ENCODE measurements at regions not wholly inside any gene's neighbourhood (a gene's known extent, or its start where the extent isn't known, plus 50 kb on each side); places are given as distances from the start of the nearest gene placed in this dataset.

DNA sequence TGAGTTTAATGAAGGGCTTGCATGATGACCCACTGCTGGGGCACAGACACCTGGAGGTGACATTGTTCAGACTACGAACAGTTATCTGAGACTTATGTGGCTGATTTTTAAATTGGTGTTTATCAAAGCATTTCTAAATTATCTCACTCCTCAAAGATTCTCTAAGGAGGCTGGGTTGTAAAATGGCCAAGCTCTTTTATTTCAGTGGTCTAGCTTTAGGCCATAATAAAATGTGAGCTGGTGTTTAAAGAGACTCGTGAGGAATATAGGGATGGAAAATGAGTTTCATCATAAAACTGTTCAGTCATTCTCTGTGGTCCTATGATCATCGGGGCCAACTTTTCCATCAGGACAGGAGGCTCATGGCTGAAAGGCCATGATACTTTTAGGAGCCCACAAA, 93.4 kb downstream of the SPP2 start:
- no peaks in the 10 kb centered on the region for H4K20me1 ChIP-seq (ENCODE audit: control insufficient read depth, extremely low read depth, insufficient read depth, low read length)
- H3K9me1 ChIP-seq (ENCODE audit: control insufficient read depth, extremely low read depth, insufficient read depth, low read length), result no peaks in the 10 kb centered on the region
- H3K4me1 ChIP-seq (ENCODE audit: control insufficient read depth, extremely low read depth, insufficient read depth, low read length), result peaks cover 31% of the 10 kb centered on the region
- no peak overlapping the region for H2AFZ ChIP-seq (ENCODE audit: control insufficient read depth, low read length)
- H3K36me3 ChIP-seq (ENCODE audit: control insufficient read depth in 2 of 2, extremely low read depth in 1 of 2, insufficient read depth in 2 of 2, low read length in 2 of 2), result no peaks in the 10 kb centered on the region
- peaks cover 18% of the 10 kb centered on the region for H3K9me3 ChIP-seq (ENCODE audit: control insufficient read depth, low read depth, low read length)
- DNase-seq (ENCODE audit: low read depth, low spot score), result no peak
- no peaks in the 10 kb centered on the region for H3K27me3 ChIP-seq (ENCODE audit: control insufficient read depth, extremely low read depth, insufficient read depth, low read length)
- no peak overlapping the region for H3K27ac ChIP-seq (ENCODE audit: control insufficient read depth, insufficient read depth, low read length)
- dilution Hi-C loops (cut with MboI; ENCODE audit: extremely low pct_ligation_motif_present, low sequenced_read_pairs), result no loop called here
- FAIRE-seq, result no peak
- H3K79me2 ChIP-seq (ENCODE audit: control insufficient read depth, insufficient read depth, low read length), result no peaks in the 10 kb centered on the region
- no peak overlapping the region for H3K9ac ChIP-seq (ENCODE audit: control insufficient read depth, extremely low read depth, insufficient read depth, low read length)
- H3K4me3 ChIP-seq (ENCODE audit: control insufficient read depth in 2 of 3, extremely low read depth in 1 of 3, insufficient read depth in 2 of 3, low read depth in 1 of 3, low read length in 3 of 3), result no peak overlapping the region
- H3K4me2 ChIP-seq (ENCODE audit: control insufficient read depth, extremely low read depth, insufficient read depth, low read depth, low read length), result no peak overlapping the region
- TF ChIP-seq, protein P1, sequence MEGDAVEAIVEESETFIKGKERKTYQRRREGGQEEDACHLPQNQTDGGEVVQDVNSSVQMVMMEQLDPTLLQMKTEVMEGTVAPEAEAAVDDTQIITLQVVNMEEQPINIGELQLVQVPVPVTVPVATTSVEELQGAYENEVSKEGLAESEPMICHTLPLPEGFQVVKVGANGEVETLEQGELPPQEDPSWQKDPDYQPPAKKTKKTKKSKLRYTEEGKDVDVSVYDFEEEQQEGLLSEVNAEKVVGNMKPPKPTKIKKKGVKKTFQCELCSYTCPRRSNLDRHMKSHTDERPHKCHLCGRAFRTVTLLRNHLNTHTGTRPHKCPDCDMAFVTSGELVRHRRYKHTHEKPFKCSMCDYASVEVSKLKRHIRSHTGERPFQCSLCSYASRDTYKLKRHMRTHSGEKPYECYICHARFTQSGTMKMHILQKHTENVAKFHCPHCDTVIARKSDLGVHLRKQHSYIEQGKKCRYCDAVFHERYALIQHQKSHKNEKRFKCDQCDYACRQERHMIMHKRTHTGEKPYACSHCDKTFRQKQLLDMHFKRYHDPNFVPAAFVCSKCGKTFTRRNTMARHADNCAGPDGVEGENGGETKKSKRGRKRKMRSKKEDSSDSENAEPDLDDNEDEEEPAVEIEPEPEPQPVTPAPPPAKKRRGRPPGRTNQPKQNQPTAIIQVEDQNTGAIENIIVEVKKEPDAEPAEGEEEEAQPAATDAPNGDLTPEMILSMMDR (optimal IDR thresholded peaks at IDR 0.05 in 1 of 3, IDR thresholded peaks at IDR 0.05 in 1 of 3, conservative IDR thresholded peaks at IDR 0.05 in 1 of 3; ENCODE audit: extremely low read depth in 1 of 3, insufficient read depth in 2 of 3, low read length in 3 of 3), result no peak
- no peak for TF ChIP-seq EZH2 (IDR thresholded peaks at IDR 0.05; ENCODE audit: low read length)

DNA sequence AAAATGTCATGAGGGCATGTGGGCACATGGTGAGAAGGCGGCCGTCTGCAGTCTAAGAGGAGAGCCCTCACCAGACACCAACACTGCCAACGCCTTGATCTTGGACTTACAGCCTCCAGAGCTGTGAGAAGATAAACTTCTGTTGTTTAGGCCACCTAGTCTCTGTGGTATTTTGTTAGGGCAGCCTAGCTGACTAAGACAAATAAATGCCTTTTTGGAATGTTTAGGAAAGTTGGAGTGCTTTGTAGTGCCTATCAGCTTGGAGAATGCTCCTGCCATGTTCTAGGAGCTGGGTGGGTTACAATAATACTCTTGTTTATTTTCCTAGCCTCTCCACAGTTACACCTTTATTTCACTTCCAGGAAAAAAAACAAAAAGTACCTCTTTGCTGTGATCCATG, 92.0 kb downstream of the SPP2 start:
- dilution Hi-C loops (cut with MboI; ENCODE audit: extremely low pct_ligation_motif_present, low sequenced_read_pairs), result no loop called here
- no peak for TF ChIP-seq EZH2 (IDR thresholded peaks at IDR 0.05; ENCODE audit: low read length)
- TF ChIP-seq, protein P1 (optimal IDR thresholded peaks at IDR 0.05 in 1 of 3, IDR thresholded peaks at IDR 0.05 in 1 of 3, conservative IDR thresholded peaks at IDR 0.05 in 1 of 3; ENCODE audit: extremely low read depth in 1 of 3, insufficient read depth in 2 of 3, low read length in 3 of 3), result no peak
- H3K9me1 ChIP-seq (ENCODE audit: control insufficient read depth, extremely low read depth, insufficient read depth, low read length), result no peaks in the 10 kb centered on the region

More for the DNA sequence above, 92.0 kb downstream of the SPP2 start:
- H3K4me2 ChIP-seq (ENCODE audit: control insufficient read depth, extremely low read depth, insufficient read depth, low read depth, low read length), result no peak overlapping the region
- H3K9ac ChIP-seq (ENCODE audit: control insufficient read depth, extremely low read depth, insufficient read depth, low read length), result no peak overlapping the region
- H3K4me3 ChIP-seq (ENCODE audit: control insufficient read depth in 2 of 3, extremely low read depth in 1 of 3, insufficient read depth in 2 of 3, low read depth in 1 of 3, low read length in 3 of 3), result no peak overlapping the region
- no peak for FAIRE-seq
- peaks cover 20% of the 10 kb centered on the region for H3K9me3 ChIP-seq (ENCODE audit: control insufficient read depth, low read depth, low read length)
- H2AFZ ChIP-seq (ENCODE audit: control insufficient read depth, low read length), result no peak overlapping the region
- no peaks in the 10 kb centered on the region for H3K79me2 ChIP-seq (ENCODE audit: control insufficient read depth, insufficient read depth, low read length)
- peaks cover 24% of the 10 kb centered on the region for H3K4me1 ChIP-seq (ENCODE audit: control insufficient read depth, extremely low read depth, insufficient read depth, low read length)
- no peaks in the 10 kb centered on the region for H3K27me3 ChIP-seq (ENCODE audit: control insufficient read depth, extremely low read depth, insufficient read depth, low read length)
- no peak overlapping the region for H3K27ac ChIP-seq (ENCODE audit: control insufficient read depth, insufficient read depth, low read length)
- no peaks in the 10 kb centered on the region for H3K36me3 ChIP-seq (ENCODE audit: control insufficient read depth in 2 of 2, extremely low read depth in 1 of 2, insufficient read depth in 2 of 2, low read length in 2 of 2)
- no peaks in the 10 kb centered on the region for H4K20me1 ChIP-seq (ENCODE audit: control insufficient read depth, extremely low read depth, insufficient read depth, low read length)
- no peak for DNase-seq (ENCODE audit: low read depth, low spot score)

All from keratinocyte (primary cell).